ENCODE measurements at regions not wholly inside any gene's neighbourhood (a gene's known extent, or its start where the extent isn't known, plus 50 kb on each side); places are given as distances from the start of the nearest gene placed in this dataset.

GRCh38 chr1:95384567-95384966, 150.6 kb downstream of the RWDD3 start (continued):
- TF ChIP-seq REST (tag by site-specific recombination; IDR thresholded peaks at IDR 0.05) (peak; percentile 94), SCRT2 (tag by site-specific recombination; IDR thresholded peaks at IDR 0.05) (no peak), ZNF133 (tag by site-specific recombination; IDR thresholded peaks at IDR 0.05) (no peak), HOXD13 (CRISPR knock-in tag; IDR thresholded peaks at IDR 0.05; ENCODE audit: borderline replicate concordance) (no peak), ZNF155 (tag by site-specific recombination; IDR thresholded peaks at IDR 0.05) (no peak), ZNF830 (tag by site-specific recombination; IDR thresholded peaks at IDR 0.05; ENCODE audit: low read depth) (no peak), ZNF514 (tag by site-specific recombination; IDR thresholded peaks at IDR 0.05) (no peak), ZNF791 (tag by site-specific recombination; IDR thresholded peaks at IDR 0.05) (no peak), ZNF600 (tag by site-specific recombination; IDR thresholded peaks at IDR 0.05) (no peak), ZNF211 (tag by site-specific recombination; IDR thresholded peaks at IDR 0.05; ENCODE audit: low read depth) (no peak), ZFHX2 (tag by site-specific recombination; conservative IDR thresholded peaks at IDR 0.05) (no peak)

- Histone ChIP-seq H3K4me3 (ENCODE audit: low read depth, low read length) (no peak overlapping the region), H3K4me1 (ENCODE audit: control insufficient read depth, insufficient read depth, low read length) (no peaks in the 10 kb centered on the region), H3K9me3 (ENCODE audit: control insufficient read depth, insufficient read depth, low read depth, low read length) (no peaks in the 10 kb centered on the region), H3K36me3 (ENCODE audit: control insufficient read depth in 2 of 2, insufficient read depth in 1 of 2, low read length in 2 of 2) (no peaks in the 10 kb centered on the region), H3K27ac (ENCODE audit: extremely low read depth, low read depth, low read length) (no peak overlapping the region)
- ChIA-PET POLR2A (no interaction called here), CTCF (interaction anchor here (0.6 kb wide), 1 partner anchor 345 kb away, joined by 3 read pairs; no protein-coding TSS in a partner anchor)
- TF ChIP-seq GLIS1 (tag by site-specific recombination; IDR thresholded peaks at IDR 0.05) (no peak), ZNF843 (tag by site-specific recombination; IDR thresholded peaks at IDR 0.05) (no peak)
These were observed 152.4 kb downstream of the RWDD3 start for GRCh38 chr1:95386371-95386770.

- CTCF ChIA-PET, result no interaction called here
- no peaks in the 10 kb centered on the region for H3K9me3 ChIP-seq (ENCODE audit: control insufficient read depth, insufficient read depth, low read depth, low read length)
- no peak overlapping the region for H3K4me3 ChIP-seq (ENCODE audit: low read depth, low read length)
- H3K27ac ChIP-seq (ENCODE audit: extremely low read depth, low read depth, low read length), result no peak overlapping the region
- H3K36me3 ChIP-seq (ENCODE audit: control insufficient read depth in 2 of 2, insufficient read depth in 1 of 2, low read length in 2 of 2), result no peaks in the 10 kb centered on the region
- no peaks in the 10 kb centered on the region for H3K4me1 ChIP-seq (ENCODE audit: control insufficient read depth, insufficient read depth, low read length)
- POLR2A ChIA-PET, result no interaction called here
- no peak for TF ChIP-seq ZNF473 (tag by site-specific recombination; IDR thresholded peaks at IDR 0.05)
- no peak for TF ChIP-seq ZEB2 (tag by site-specific recombination; IDR thresholded peaks at IDR 0.05)
- no peak for TF ChIP-seq ZNF549 (tag by site-specific recombination; IDR thresholded peaks at IDR 0.05)
- TF ChIP-seq ZNF140 (tag by site-specific recombination; IDR thresholded peaks at IDR 0.05), result no peak
- TF ChIP-seq ZNF624 (tag by site-specific recombination; IDR thresholded peaks at IDR 0.05), result no peak
- no peak for TF ChIP-seq ZNF214 (tag by site-specific recombination; IDR thresholded peaks at IDR 0.05; ENCODE audit: borderline replicate concordance)
- no peak for TF ChIP-seq HIC1 (tag by site-specific recombination; IDR thresholded peaks at IDR 0.05)
- TF ChIP-seq ZNF16 (tag by site-specific recombination; IDR thresholded peaks at IDR 0.05; ENCODE audit: low read depth), result no peak
- no peak for TF ChIP-seq ZNF311 (tag by site-specific recombination; IDR thresholded peaks at IDR 0.05; ENCODE audit: borderline replicate concordance)
- TF ChIP-seq ZNF391 (tag by site-specific recombination; IDR thresholded peaks at IDR 0.05; ENCODE audit: borderline replicate concordance, low read depth), result no peak
These were observed 152.9 kb downstream of the RWDD3 start for GRCh38 chr1:95386915-95387314.

All from HEK293 (cell line).